ENCODE measurements at regions not wholly inside any gene's neighbourhood (a gene's known extent, or its start where the extent isn't known, plus 50 kb on each side); places are given as distances from the start of the nearest gene placed in this dataset.

DNA sequence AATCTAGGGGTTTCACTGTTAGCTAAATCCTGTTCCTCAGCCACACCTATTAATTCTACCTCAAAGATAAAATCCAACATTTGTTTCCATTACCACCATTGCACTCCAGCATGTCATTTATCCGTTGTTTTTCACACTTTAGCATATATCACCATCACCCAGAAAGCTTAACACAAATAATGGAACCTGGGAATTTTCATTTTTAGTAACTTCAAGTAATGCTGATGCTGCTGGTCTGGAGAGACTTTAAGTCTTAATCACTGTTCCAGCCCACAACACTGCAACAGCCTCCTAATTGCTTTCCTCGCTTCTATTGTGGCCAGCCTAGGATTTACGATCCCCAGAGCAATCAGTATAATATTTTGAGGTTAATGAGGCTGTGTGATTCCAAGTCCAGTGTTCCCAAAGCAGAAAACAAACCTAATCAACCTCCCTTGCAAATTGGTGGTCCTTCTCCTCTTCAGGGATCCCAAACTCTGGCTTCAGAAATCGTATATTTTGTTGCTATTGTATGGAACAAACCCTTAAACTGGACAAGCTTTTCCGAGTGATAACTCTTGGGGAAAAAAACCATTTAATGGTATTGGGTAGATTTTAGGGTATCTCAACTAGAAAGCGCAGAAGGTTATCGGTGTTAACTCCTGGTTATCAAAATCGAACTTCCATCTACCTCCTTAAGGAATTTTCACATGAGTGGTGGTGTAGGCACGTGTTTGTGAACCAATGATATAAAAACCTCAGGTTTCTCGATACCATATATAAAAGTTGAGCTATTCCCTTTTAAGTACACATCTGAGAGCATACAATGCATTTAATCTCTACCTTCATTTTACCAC lies 50.0 kb upstream of the BOLA1 start:
- Histone ChIP-seq H3K4me1 (ENCODE audit: insufficient read depth, low read length) (peaks cover 46% of the 10 kb centered on the region), H3K9ac (ENCODE audit: low read depth, low read length) (peak overlapping the region; percentile 96), H3K36me3 (ENCODE audit: insufficient read depth, low read length) (no peaks in the 10 kb centered on the region), H3K9me3 (ENCODE audit: insufficient read depth, low read depth, low read length) (no peaks in the 10 kb centered on the region), H3K4me3 (ENCODE audit: low read length) (peak overlapping the region; percentile 89), H3K27me3 (ENCODE audit: insufficient read depth, low read length) (no peaks in the 10 kb centered on the region), H3K27ac (ENCODE audit: low read depth, low read length) (peak overlapping the region; percentile 75)
- WGBS: 2% methylated on average over 5 of the region's 10 CpGs
